ENCODE measurements at regions not wholly inside any gene's neighbourhood (a gene's known extent, or its start where the extent isn't known, plus 50 kb on each side); places are given as distances from the start of the nearest gene placed in this dataset.
A peak's percentile ranks its signal among the peaks of the same experiment; 100 is the strongest.
"Not testable (repeated sequence)": the region's sequence is repeated elsewhere in the genome, so short reads cannot be mapped to it uniquely, and the experiment has no call there.

- DNase-seq = no peak
These were observed 356.3 kb upstream of the SOX9 start for GRCh38 chr17:71764505-71764904.

GRCh38 chr17:71765437-71765836 is 355.4 kb upstream of the SOX9 start:
- DNase-seq = no peak

- DNase-seq = no peak
These were observed 351.0 kb upstream of the SOX9 start for GRCh38 chr17:71769850-71770249.

- DNase-seq = no peak
These were observed 343.7 kb upstream of the SOX9 start for GRCh38 chr17:71777048-71777640.

GRCh38 chr17:71779482-71779881 is 341.3 kb upstream of the SOX9 start:
- no peak for DNase-seq

- no peak for DNase-seq
These were observed 340.2 kb upstream of the SOX9 start for GRCh38 chr17:71780596-71780995.

- DNase-seq = not testable (repeated sequence)
These were observed 338.8 kb upstream of the SOX9 start for GRCh38 chr17:71782021-71782420.

- DNase-seq = no peak
These were observed 330.0 kb upstream of the SOX9 start for GRCh38 chr17:71790791-71791190.

- no peak for DNase-seq
These were observed 329.5 kb upstream of the SOX9 start for GRCh38 chr17:71791311-71791710.

GRCh38 chr17:71792966-71793365 is 327.9 kb upstream of the SOX9 start:
- no peak for DNase-seq

GRCh38 chr17:71793518-71793917 is 327.3 kb upstream of the SOX9 start:
- no peak for DNase-seq

- no peak for DNase-seq
These were observed 322.1 kb upstream of the SOX9 start for GRCh38 chr17:71798701-71799100.

GRCh38 chr17:71799657-71800056 is 321.2 kb upstream of the SOX9 start:
- DNase-seq = no peak

- DNase-seq = no peak
These were observed 319.5 kb upstream of the SOX9 start for GRCh38 chr17:71801301-71801700.

- no peak for DNase-seq
These were observed 318.2 kb upstream of the SOX9 start for GRCh38 chr17:71802663-71803062.

- DNase-seq = no peak
These were observed 317.1 kb upstream of the SOX9 start for GRCh38 chr17:71803656-71804284.

GRCh38 chr17:71809537-71809936 is 311.3 kb upstream of the SOX9 start:
- no peak for DNase-seq

GRCh38 chr17:71813861-71814260 is 307.0 kb upstream of the SOX9 start:
- not testable (repeated sequence) for DNase-seq

GRCh38 chr17:71821511-71821910 is 299.3 kb upstream of the SOX9 start:
- DNase-seq = no peak

GRCh38 chr17:71824671-71825070 is 296.1 kb upstream of the SOX9 start:
- no peak for DNase-seq

GRCh38 chr17:71825687-71826086 is 295.1 kb upstream of the SOX9 start:
- no peak for DNase-seq

- peak in 1 of 2 donors; percentile 8 for DNase-seq
These were observed 292.6 kb upstream of the SOX9 start for GRCh38 chr17:71828182-71828596.

GRCh38 chr17:71830866-71831265 is 290.0 kb upstream of the SOX9 start:
- DNase-seq = peak in 1 of 2 donors; percentile 4

GRCh38 chr17:71842986-71843385 is 277.8 kb upstream of the SOX9 start:
- DNase-seq = no peak

Data from right lung (tissue), 2 donors.